ENCODE measurements at regions not wholly inside any gene's neighbourhood (a gene's known extent, or its start where the extent isn't known, plus 50 kb on each side); places are given as distances from the start of the nearest gene placed in this dataset.

DNA sequence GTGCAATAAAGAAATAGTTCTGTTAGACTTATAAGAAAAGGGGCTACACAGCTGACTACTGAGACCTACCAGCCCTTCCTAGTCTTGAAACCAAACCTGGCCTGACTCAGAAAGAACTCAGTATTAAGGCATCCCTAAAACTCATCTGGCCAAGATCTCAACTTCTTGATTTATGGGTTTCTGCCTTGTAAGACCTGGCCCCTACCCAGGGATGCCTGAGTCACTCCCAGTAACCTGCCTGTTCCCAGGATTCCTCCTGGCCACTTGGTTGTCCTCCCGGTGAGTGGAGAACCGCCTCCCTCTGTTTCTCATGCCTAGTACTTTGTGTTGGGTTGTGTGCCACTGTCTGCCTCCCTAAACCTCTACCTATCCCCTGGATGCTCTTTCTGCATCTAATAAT, 189.4 kb upstream of the PREP start:
- H3K4me3 ChIP-seq, result no peak overlapping the region
- peaks cover 0 to 8% of the 10 kb centered on the region in 2 donors for H3K4me1 ChIP-seq
- TF ChIP-seq, protein P1, sequence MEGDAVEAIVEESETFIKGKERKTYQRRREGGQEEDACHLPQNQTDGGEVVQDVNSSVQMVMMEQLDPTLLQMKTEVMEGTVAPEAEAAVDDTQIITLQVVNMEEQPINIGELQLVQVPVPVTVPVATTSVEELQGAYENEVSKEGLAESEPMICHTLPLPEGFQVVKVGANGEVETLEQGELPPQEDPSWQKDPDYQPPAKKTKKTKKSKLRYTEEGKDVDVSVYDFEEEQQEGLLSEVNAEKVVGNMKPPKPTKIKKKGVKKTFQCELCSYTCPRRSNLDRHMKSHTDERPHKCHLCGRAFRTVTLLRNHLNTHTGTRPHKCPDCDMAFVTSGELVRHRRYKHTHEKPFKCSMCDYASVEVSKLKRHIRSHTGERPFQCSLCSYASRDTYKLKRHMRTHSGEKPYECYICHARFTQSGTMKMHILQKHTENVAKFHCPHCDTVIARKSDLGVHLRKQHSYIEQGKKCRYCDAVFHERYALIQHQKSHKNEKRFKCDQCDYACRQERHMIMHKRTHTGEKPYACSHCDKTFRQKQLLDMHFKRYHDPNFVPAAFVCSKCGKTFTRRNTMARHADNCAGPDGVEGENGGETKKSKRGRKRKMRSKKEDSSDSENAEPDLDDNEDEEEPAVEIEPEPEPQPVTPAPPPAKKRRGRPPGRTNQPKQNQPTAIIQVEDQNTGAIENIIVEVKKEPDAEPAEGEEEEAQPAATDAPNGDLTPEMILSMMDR (IDR thresholded peaks at IDR 0.05), result no peak
- no peaks in the 10 kb centered on the region for H3K27me3 ChIP-seq
- no peaks in the 10 kb centered on the region for H3K9me3 ChIP-seq
- H3K27ac ChIP-seq, result no peak overlapping the region
- H3K36me3 ChIP-seq, result no peaks in the 10 kb centered on the region
- DNase-seq (ENCODE audit: low spot score), result no peak

DNA sequence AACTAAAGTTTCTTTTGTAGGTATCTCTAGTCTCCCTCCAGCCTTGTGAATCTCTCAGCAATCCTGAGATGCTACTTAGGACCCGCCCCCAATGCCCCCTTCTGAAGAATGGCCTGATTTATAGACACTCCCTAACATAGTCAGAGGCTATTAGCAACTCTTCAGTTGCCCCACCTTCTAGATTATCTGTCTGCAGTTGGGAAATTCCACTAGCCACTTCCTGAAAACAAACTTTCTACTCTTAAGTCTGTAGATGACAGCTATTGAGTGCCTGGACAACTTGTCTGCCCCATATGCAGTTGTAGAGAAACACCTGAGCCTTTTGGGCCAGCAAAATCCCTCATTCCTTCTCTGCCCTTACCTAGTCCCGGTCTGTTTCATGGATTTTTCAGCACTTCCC, 188.2 kb upstream of the PREP start:
- H3K9me3 ChIP-seq, result no peaks in the 10 kb centered on the region
- no peaks in the 10 kb centered on the region for H3K27me3 ChIP-seq
- peaks cover 0 to 8% of the 10 kb centered on the region in 2 donors for H3K4me1 ChIP-seq
- no peak for DNase-seq (ENCODE audit: low spot score)
- H3K4me3 ChIP-seq, result no peak overlapping the region
- H3K36me3 ChIP-seq, result no peaks in the 10 kb centered on the region
- TF ChIP-seq, protein P1 (IDR thresholded peaks at IDR 0.05), result no peak
- no peak overlapping the region for H3K27ac ChIP-seq

DNA sequence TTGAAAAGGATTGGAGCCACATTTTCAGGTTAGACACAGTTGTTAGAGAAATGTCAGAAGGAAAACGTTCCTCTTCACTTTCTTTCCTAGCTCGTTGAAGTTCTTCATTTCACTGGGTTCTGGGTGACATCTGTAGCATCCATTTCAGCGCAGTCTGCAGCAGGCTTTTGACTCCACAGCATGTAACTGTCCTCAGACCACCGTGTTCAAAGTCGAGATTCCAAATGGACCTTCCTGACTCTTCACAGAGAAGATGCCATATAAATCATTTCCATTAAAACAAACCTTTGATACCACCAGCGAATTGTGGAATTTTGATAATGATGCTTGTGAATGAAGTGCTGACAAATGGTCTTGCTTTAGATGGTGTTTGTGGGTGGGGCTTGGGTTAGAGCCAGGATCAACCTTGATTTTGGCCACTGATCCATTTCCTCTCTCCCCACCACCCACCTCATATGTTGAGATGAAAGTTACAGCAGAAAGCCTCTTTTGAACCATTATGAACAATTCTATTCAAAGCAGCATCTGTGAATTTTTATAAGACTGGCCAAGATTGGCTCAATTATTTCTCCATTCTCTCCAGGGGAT, 185.3 kb upstream of the PREP start:
- Histone ChIP-seq H3K36me3 (no peaks in the 10 kb centered on the region), H3K4me3 (no peak overlapping the region), H3K9me3 (no peaks in the 10 kb centered on the region), H3K27me3 (no peaks in the 10 kb centered on the region), H3K4me1 (no peaks in the 10 kb centered on the region), H3K27ac (no peak overlapping the region)
- TF ChIP-seq, protein P1 (IDR thresholded peaks at IDR 0.05), result no peak
- DNase-seq (ENCODE audit: low spot score), result no peak

- Histone ChIP-seq H3K4me1 (no peaks in the 10 kb centered on the region), H3K27ac (no peak overlapping the region), H3K9me3 (no peaks in the 10 kb centered on the region), H3K4me3 (no peak overlapping the region), H3K27me3 (no peaks in the 10 kb centered on the region), H3K36me3 (no peaks in the 10 kb centered on the region)
- DNase-seq (ENCODE audit: low spot score), result no peak
- TF ChIP-seq, protein P1 (IDR thresholded peaks at IDR 0.05), result no peak
Measured at GRCh38 chr6:105587349-105588122, 184.7 kb upstream of the PREP start.

- Histone ChIP-seq H3K4me1 (no peaks in the 10 kb centered on the region), H3K27me3 (no peaks in the 10 kb centered on the region), H3K9me3 (no peaks in the 10 kb centered on the region), H3K27ac (no peak overlapping the region), H3K4me3 (no peak overlapping the region), H3K36me3 (no peaks in the 10 kb centered on the region)
- DNase-seq (ENCODE audit: low spot score), result no peak
- TF ChIP-seq, protein P1 (IDR thresholded peaks at IDR 0.05), result no peak
Measured at GRCh38 chr6:105578179-105578707, 175.4 kb upstream of the PREP start.
